Stomach smooth muscle (tissue), 2 donors: ENCODE measurements at regions not wholly inside any gene's neighbourhood (a gene's known extent, or its start where the extent isn't known, plus 50 kb on each side); places are given as distances from the start of the nearest gene placed in this dataset.

Source experiments
- H3K27ac ChIP-seq: one replicate; pipeline ENCODE4 v1.7.0; 2013; ENCODE audit warnings: mild to moderate bottlenecking, low read length, inconsistent platforms
- H3K27me3 ChIP-seq, 2 donors: one replicate each; pipeline ENCODE4 v1.7.0; 2013; ENCODE audit warnings: low read length in 2 of 2; ENCODE audit not compliant: insufficient read depth in 2 of 2, control insufficient read depth in 1 of 2
- H3K36me3 ChIP-seq, 2 donors: one replicate each; pipeline ENCODE4 v1.7.0; 2013; ENCODE audit warnings: low read length in 2 of 2; ENCODE audit not compliant: control insufficient read depth in 2 of 2, insufficient read depth in 2 of 2
- H3K4me1 ChIP-seq: one replicate; pipeline ENCODE4 v1.7.0; 2013; ENCODE audit warnings: low read length; ENCODE audit not compliant: control insufficient read depth, insufficient read depth
- H3K4me3 ChIP-seq, 2 donors: one replicate each; pipeline ENCODE4 v1.7.0; 2013; ENCODE audit warnings: low read length in 2 of 2
- H3K9ac ChIP-seq, 2 donors: one replicate each; pipeline ENCODE4 v1.7.0; 2013; ENCODE audit warnings: low read length in 2 of 2, mild to moderate bottlenecking in 1 of 2
- H3K9me3 ChIP-seq, 2 donors: one replicate each; pipeline ENCODE4 v1.7.0; 2013; ENCODE audit warnings: low read length in 2 of 2; ENCODE audit not compliant: control insufficient read depth in 2 of 2
- donor health status: healthy.
- donor health status: Pancreatic carcinoma.

DNA sequence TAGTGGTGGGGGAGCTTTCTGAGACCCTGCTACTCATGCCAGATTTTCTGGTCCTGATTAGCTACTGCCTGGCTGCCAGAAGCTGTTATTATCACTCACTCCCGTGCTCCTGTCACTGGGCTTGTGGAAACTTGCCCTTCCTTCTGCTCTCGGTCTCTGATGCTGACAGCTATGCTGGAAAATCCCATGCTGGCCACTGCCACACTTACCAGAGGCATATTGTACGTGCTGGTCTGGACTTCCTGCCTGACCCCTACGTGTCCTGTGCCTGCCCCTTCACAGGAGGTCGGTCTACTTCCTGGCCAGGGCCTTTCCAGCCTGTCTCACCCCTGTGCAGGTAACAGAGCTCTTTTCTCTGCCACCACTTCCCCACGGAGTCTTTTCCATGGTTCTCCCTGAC is 149.4 kb upstream of the PLEKHG7 start:
- Histone ChIP-seq H3K9me3 (no peaks in the 10 kb centered on the region), H3K27ac (peak overlapping the region; percentile 80), H3K36me3 (no peaks in the 10 kb centered on the region), H3K27me3 (no peaks in the 10 kb centered on the region), H3K4me3 (no peak overlapping the region), H3K4me1 (peaks cover 20% of the 10 kb centered on the region), H3K9ac (peak overlapping the region in 1 of 2 donors; percentile 42)

DNA sequence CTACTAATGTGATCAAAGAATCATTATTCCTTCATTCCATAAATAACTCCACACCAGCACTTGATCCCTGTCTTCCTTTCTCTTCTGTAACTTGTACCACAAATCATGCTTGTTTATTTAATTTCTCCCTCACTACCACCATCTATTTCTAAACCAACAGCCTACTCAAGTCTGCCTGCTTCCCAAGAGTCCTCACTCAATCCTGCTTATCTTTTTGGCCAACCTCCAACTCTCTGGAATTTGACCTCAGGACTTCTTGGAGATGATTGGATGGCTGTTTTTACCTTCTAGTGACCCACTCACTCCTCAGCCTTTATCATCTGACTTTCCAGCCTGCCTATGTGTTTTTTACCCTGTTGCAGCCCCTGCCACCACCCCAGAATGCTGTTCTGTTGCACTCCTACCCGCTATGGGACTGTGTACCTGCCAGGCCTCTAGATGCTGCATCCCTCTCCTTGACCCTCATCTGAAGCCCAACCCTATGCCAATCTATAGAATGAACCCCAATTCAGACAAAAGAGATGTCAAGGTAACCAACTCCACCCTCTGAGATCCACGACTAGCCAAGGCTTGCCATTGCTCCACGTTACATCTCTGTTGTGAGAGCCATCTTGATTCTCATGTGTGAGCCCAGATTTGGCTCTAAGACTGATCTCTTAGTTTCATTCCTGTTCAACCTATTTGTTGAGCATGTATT is 150.2 kb upstream of the PLEKHG7 start:
- Histone ChIP-seq H3K4me1 (peaks cover 20% of the 10 kb centered on the region), H3K27ac (peak overlapping the region; percentile 80), H3K36me3 (no peaks in the 10 kb centered on the region), H3K9me3 (no peaks in the 10 kb centered on the region), H3K4me3 (no peak overlapping the region), H3K9ac (no peak overlapping the region), H3K27me3 (no peaks in the 10 kb centered on the region)

DNA sequence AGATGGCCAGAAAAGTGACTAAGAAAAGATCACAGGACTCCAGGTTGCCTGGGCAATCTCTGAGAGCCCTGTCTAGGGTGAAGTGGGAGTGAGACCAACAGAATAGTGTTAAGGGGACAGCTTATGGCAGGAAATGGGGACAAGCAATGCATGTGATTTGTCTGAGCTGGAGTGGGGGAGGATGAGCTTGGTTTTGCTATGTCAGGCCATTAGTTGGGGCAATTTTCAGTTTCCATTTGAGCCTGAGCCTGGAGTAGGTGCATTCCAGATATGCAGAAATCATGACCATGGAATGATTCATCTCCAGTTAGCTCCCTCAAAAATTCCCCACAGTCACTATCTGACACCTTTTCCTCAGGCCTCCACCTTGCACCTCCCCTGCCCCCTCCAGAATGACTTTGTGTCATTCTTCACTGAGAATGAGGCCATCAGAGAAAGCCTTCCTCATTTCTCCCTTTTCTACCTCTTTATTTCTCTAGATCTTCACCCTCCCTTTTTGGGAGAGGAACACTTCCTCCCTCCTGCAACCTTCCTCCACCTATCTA is 150.9 kb upstream of the PLEKHG7 start:
- H3K9ac ChIP-seq, result no peak overlapping the region
- H3K36me3 ChIP-seq, result no peaks in the 10 kb centered on the region
- H3K27ac ChIP-seq, result no peak overlapping the region
- no peak overlapping the region for H3K4me3 ChIP-seq
- no peaks in the 10 kb centered on the region for H3K9me3 ChIP-seq
- peaks cover 20% of the 10 kb centered on the region for H3K4me1 ChIP-seq
- H3K27me3 ChIP-seq, result no peaks in the 10 kb centered on the region

DNA sequence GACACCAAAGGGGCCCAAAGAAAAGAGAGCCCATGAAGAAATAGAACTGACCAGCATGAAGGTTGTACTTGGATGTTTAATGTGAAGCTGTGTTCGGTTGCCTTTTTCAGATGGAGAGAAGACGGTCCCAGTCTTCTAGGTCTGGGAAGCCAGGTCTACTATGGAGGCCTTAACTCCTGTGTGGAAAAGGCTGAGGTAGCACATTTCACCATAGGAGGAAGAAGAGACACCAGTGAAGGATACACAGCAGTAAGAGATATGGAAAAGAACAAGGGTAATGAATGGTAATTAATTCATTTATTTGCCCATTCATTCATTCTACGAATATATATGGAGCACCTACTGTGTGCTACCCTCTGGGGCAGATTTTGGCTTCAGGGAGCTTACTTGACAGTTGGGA is 151.6 kb upstream of the PLEKHG7 start:
- Histone ChIP-seq H3K36me3 (no peaks in the 10 kb centered on the region), H3K9ac (no peak overlapping the region), H3K27me3 (no peaks in the 10 kb centered on the region), H3K27ac (no peak overlapping the region), H3K4me3 (no peak overlapping the region), H3K9me3 (no peaks in the 10 kb centered on the region), H3K4me1 (peaks cover 20% of the 10 kb centered on the region)

DNA sequence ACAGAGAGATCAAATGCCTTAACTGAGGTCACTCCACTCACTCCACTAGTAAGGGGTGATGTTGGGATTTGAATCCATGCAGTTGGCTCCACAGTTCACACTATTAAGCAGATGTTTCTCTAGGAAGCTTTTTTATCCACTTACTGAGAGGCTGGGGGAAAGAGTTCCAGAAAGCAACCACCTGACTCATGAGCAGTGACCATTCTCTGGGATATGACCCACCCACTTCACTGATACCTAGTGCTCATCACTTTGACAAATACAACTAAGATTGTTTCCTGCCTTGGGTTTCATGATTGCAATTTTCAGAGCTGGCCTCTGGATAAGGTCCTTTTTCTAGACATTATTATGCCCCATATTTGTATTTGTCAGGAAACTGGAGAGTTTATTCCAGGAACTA is 152.1 kb upstream of the PLEKHG7 start:
- no peak overlapping the region for H3K27ac ChIP-seq
- no peak overlapping the region for H3K9ac ChIP-seq
- H3K27me3 ChIP-seq, result no peaks in the 10 kb centered on the region
- H3K36me3 ChIP-seq, result no peaks in the 10 kb centered on the region
- no peaks in the 10 kb centered on the region for H3K9me3 ChIP-seq
- peaks cover 20% of the 10 kb centered on the region for H3K4me1 ChIP-seq
- no peak overlapping the region for H3K4me3 ChIP-seq

DNA sequence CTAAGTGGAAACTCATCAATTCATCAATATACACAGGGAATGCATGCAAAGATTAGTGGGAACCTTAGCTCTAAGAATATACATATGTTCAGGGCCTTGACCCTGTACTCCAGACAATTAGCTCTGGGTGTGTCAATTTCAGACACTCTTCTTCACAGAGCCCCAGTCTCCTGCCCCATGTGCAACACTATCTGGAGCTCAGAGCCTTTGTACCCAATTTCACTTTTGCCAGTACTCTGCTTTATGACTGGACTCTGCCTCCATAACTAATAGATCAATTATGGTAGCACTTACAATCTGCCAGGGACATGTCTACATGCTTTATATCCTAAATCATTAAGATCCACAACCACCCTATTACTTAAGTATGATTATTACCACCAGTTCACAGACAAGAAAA is 152.5 kb upstream of the PLEKHG7 start:
- no peaks in the 10 kb centered on the region for H3K36me3 ChIP-seq
- no peak overlapping the region for H3K27ac ChIP-seq
- peaks cover 19% of the 10 kb centered on the region for H3K4me1 ChIP-seq
- H3K4me3 ChIP-seq, result no peak overlapping the region
- no peaks in the 10 kb centered on the region for H3K27me3 ChIP-seq
- H3K9me3 ChIP-seq, result no peaks in the 10 kb centered on the region
- no peak overlapping the region for H3K9ac ChIP-seq

DNA sequence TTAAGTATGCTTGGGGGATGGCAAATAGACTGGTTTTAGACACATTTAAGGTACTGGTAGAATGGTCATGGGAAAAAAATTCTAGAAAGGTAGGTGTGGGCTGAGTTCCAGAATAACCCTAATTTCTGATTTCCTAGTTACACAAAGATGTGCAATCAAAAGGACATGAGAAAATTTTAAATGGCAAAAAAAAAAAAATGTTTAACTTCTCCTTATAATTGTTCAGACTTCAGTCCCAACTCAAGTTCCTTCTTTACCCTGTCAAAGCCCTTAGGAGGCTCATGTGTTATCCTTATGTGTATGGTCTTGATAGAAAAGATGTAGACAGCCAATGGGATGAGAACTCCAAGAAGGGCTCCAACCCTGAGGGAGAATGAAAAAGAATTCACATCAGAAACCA is 153.3 kb upstream of the PLEKHG7 start:
- H3K4me3 ChIP-seq, result no peak overlapping the region
- H3K9me3 ChIP-seq, result no peaks in the 10 kb centered on the region
- no peaks in the 10 kb centered on the region for H3K36me3 ChIP-seq
- no peak overlapping the region for H3K9ac ChIP-seq
- H3K4me1 ChIP-seq, result peaks cover 16% of the 10 kb centered on the region
- H3K27me3 ChIP-seq, result no peaks in the 10 kb centered on the region
- no peak overlapping the region for H3K27ac ChIP-seq

DNA sequence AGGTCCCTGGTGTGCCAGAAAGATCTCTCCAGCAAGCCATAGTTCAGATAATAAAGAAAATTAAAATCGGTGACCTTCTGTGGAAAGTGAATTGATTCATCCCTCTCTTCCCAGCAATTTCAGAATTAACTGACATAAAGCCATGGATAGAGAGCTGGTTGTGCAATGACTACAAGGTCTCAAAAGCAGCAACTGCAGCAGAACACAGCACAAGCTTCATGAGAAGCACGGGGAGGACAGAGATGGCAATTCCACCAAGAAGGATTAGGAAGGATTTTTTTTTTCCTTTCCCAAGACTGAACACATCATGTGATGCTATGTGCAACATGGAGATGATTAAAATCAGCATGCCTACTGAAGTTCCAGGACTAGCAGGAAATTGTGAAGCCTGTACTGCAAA is 154.9 kb upstream of the PLEKHG7 start:
- Histone ChIP-seq H3K9me3 (no peaks in the 10 kb centered on the region), H3K9ac (no peak overlapping the region), H3K27me3 (no peaks in the 10 kb centered on the region), H3K4me3 (no peak overlapping the region), H3K4me1 (peaks cover 15% of the 10 kb centered on the region), H3K27ac (no peak overlapping the region), H3K36me3 (no peaks in the 10 kb centered on the region)

DNA sequence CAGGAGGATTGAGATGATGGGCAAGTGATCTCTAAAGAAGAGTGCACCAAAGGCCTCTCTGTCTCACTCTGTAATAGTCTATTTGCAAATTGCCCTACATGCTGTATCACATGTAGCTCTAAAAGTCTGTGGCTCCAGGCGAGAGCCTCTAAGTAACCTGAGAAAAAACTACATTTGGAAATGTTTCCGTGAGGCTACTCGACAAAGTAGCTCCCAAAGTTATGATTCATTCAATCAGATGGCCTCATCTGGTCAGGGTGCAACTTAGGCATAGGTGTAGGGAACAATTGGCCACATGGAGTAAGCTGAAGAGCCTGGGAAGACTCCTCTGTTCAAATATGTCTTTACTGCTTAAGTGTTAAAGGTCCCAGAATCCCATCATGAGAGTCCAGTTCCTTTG is 155.4 kb upstream of the PLEKHG7 start:
- H3K36me3 ChIP-seq, result no peaks in the 10 kb centered on the region
- H3K9ac ChIP-seq, result no peak overlapping the region
- no peaks in the 10 kb centered on the region for H3K27me3 ChIP-seq
- peaks cover 11% of the 10 kb centered on the region for H3K4me1 ChIP-seq
- no peaks in the 10 kb centered on the region for H3K9me3 ChIP-seq
- H3K4me3 ChIP-seq, result no peak overlapping the region
- H3K27ac ChIP-seq, result no peak overlapping the region

DNA sequence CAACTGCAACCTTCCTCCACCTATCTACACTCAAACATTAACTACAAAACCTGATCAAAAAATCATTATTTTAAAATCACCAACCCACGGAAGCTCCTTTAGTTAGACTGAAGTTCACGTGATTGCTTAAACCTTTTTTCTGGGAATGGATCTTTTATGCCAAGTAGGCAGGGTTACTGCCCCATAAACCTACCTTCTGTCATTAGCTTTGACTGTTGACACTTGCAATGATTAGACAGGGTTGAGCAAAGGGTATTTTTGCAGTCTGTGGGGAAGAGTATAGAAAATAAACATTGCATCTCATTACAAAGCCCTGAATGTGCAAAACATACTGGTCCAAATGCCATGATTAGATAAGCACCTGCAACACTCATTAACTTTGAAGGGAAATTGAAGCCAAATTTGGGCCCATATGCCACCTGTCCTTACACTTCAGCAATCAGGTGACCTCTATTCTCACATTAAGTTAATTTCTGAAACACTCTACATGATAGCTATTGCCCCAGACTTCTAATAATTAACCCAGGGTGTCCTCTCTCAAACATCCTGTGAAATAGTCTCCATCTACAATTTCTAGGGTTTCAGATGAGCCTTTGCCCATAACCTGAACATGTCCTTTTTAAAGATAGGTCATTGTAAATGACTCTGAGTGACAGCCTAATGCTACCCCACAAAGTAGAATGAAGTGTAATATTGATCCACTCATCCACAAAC is 156.0 kb upstream of the PLEKHG7 start:
- no peaks in the 10 kb centered on the region for H3K27me3 ChIP-seq
- H3K4me1 ChIP-seq, result peaks cover 7% of the 10 kb centered on the region
- no peaks in the 10 kb centered on the region for H3K36me3 ChIP-seq
- no peak overlapping the region for H3K9ac ChIP-seq
- no peaks in the 10 kb centered on the region for H3K9me3 ChIP-seq
- no peak overlapping the region for H3K27ac ChIP-seq
- no peak overlapping the region for H3K4me3 ChIP-seq

DNA sequence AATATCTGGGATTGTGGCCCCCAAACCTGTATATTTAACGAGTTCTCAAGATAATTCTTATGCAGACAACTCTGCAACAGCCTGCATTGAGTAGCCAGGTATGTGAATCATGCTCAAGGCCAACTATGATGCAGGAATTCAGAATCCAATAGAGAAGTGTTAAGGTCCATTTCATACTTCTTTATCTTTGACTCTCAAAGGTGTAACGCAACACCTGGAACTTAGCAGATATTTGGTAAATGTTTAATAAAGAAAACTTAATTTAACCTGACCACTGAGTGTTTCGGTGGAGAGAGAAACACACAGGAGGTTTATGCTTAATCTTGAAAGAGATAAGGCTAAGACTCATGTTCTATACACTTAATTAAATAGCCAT is 156.5 kb upstream of the PLEKHG7 start:
- Histone ChIP-seq H3K27ac (no peak overlapping the region), H3K4me3 (no peak overlapping the region), H3K9me3 (no peaks in the 10 kb centered on the region), H3K4me1 (peaks cover 6% of the 10 kb centered on the region), H3K9ac (no peak overlapping the region), H3K27me3 (no peaks in the 10 kb centered on the region), H3K36me3 (no peaks in the 10 kb centered on the region)
